ENCODE measurements at regions not wholly inside any gene's neighbourhood (a gene's known extent, or its start where the extent isn't known, plus 50 kb on each side); places are given as distances from the start of the nearest gene placed in this dataset.

- TF ChIP-seq TARDBP (IDR thresholded peaks at IDR 0.05) (no peak), NFRKB (IDR thresholded peaks at IDR 0.05) (no peak), FOXA1 (IDR thresholded peaks at IDR 0.05) (no peak), BHLHE40 (IDR thresholded peaks at IDR 0.05; ENCODE audit: borderline replicate concordance) (no peak), ARNT (IDR thresholded peaks at IDR 0.05) (no peak), CTBP1 (IDR thresholded peaks at IDR 0.05; ENCODE audit: borderline replicate concordance) (no peak), FOXM1 (IDR thresholded peaks at IDR 0.05; ENCODE audit: borderline replicate concordance) (no peak), FOXK2 (IDR thresholded peaks at IDR 0.05) (no peak), PKNOX1 (IDR thresholded peaks at IDR 0.05) (no peak)
Measured at GRCh38 chr18:39272230-39272629, 1706.6 kb upstream of the CELF4 start.

Measured in HEK293T (cell line).